OCI-LY1 (cell line): ENCODE measurements at regions not wholly inside any gene's neighbourhood (a gene's known extent, or its start where the extent isn't known, plus 50 kb on each side); places are given as distances from the start of the nearest gene placed in this dataset.

Experiments
- H2AFZ ChIP-seq: fragments of 200-600 bp; sonication (generic), shearing (Covaris generic); 2 replicates; pipeline ENCODE4 v1.6.0; 2014; ENCODE audit warnings: antibody characterized with exemption, mild to moderate bottlenecking, low read length
- H3F3A ChIP-seq: fragments of 200-600 bp; sonication (generic), shearing (Covaris generic); 2 replicates; pipeline ENCODE4 v1.6.0; 2014; ENCODE audit warnings: mild to moderate bottlenecking, antibody characterized with exemption, low read length, moderate library complexity; ENCODE audit not compliant: insufficient read depth
- H3K27ac ChIP-seq: fragments of 200-600 bp; sonication (generic); 2 replicates; pipeline ENCODE4 v1.5.1; 2014; ENCODE audit warnings: low read length, mixed run types, mild to moderate bottlenecking, low read depth; ENCODE audit not compliant: poor library complexity, severe bottlenecking
- H3K27me3 ChIP-seq: fragments of 200-600 bp; sonication (generic); 2 replicates; pipeline ENCODE4 v1.6.0; 2014; ENCODE audit warnings: antibody characterized with exemption, mild to moderate bottlenecking, low read length, moderate library complexity; ENCODE audit not compliant: insufficient read depth
- H3K36me3 ChIP-seq: fragments of 200-600 bp; sonication (generic); 2 replicates; pipeline ENCODE4 v1.6.1; 2014; ENCODE audit warnings: mild to moderate bottlenecking, antibody characterized with exemption, low read length, moderate library complexity, mixed read lengths; ENCODE audit not compliant: insufficient read depth
- H3K4me1 ChIP-seq: fragments of 200-600 bp; sonication (generic); 2 replicates; pipeline ENCODE4 v1.5.1; 2014; ENCODE audit warnings: mild to moderate bottlenecking, low read length, moderate library complexity; ENCODE audit not compliant: insufficient read depth, severe bottlenecking
- H3K4me2 ChIP-seq: fragments of 200-600 bp; sonication (generic), shearing (Covaris generic); 2 replicates; pipeline ENCODE4 v1.6.1; 2014; ENCODE audit warnings: low read length
- H3K4me3 ChIP-seq: fragments of 200-600 bp; sonication (generic); 2 replicates; pipeline ENCODE4 v1.5.1; 2014; ENCODE audit warnings: low read length, low read depth, mild to moderate bottlenecking, mixed read lengths; ENCODE audit not compliant: poor library complexity, severe bottlenecking
- H3K79me2 ChIP-seq: fragments of 200-600 bp; shearing (Covaris generic); 2 replicates; pipeline ENCODE4 v1.6.1; 2016; ENCODE audit warnings: mixed run types, low read length, mixed read lengths; ENCODE audit not compliant: insufficient read depth
- H3K9ac ChIP-seq: fragments of 200-600 bp; sonication (generic), shearing (Covaris generic); 2 replicates; pipeline ENCODE4 v1.6.1; 2014; ENCODE audit warnings: mild to moderate bottlenecking, low read length, mixed read lengths
- H3K9me2 ChIP-seq: fragments of 200-600 bp; sonication (generic), shearing (Covaris generic); 2 replicates; pipeline ENCODE4 v1.6.1; 2014; ENCODE audit warnings: low read depth, mild to moderate bottlenecking, low read length, mixed read lengths
- H3K9me3 ChIP-seq: fragments of 200-600 bp; shearing (Covaris generic); 2 replicates; pipeline ENCODE4 v1.6.1; 2014; ENCODE audit warnings: low read length, mixed read lengths
- H4K20me1 ChIP-seq: fragments of 200-600 bp; sonication (generic), shearing (Covaris generic); 2 replicates; pipeline ENCODE4 v1.6.0; 2016; ENCODE audit warnings: mild to moderate bottlenecking, low read length; ENCODE audit not compliant: insufficient read depth
- CTCF ChIP-seq: fragments of 200-600 bp; sonication (generic), shearing (Covaris generic); IDR thresholded peaks from 2 replicates; pipeline ENCODE4 v1.5.1; 2017; ENCODE audit warnings: mild to moderate bottlenecking, antibody characterized with exemption, low read length, moderate library complexity, mixed read lengths
- EZH2 ChIP-seq: fragments of 200-600 bp; sonication (generic), shearing (Covaris generic); IDR thresholded peaks from 2 replicates; pipeline ENCODE4 v1.8.0; 2017; ENCODE audit warnings: borderline replicate concordance, mixed run types, mild to moderate bottlenecking, antibody characterized with exemption, low read length, moderate library complexity, mixed read lengths

DNA sequence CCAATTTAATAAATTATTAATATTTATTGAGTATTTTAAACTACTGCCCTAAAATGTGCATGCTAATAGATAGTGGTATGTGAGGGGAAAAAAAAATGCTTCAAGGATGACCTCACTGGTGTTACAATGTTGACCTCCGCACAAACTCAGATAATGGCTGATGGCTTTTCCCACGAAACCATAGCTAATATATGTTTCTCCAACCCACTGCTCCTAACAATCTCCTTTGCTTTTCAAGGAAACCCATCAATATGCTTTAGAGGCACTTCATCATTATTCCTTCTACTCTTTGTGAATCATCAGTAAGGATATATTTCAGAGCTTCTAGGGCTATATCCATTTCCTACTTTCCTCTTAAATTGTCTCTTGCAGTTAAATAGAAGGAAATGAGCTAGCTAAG is 1752.0 kb upstream of the TENM3 start:
- H3K9ac ChIP-seq = no peak overlapping the region
- H3K36me3 ChIP-seq = no peaks in the 10 kb centered on the region
- no peaks in the 10 kb centered on the region for H3K4me1 ChIP-seq
- H3K9me2 ChIP-seq = no peaks in the 10 kb centered on the region
- no peak overlapping the region for H3K4me3 ChIP-seq
- H2AFZ ChIP-seq = no peak overlapping the region
- H3K9me3 ChIP-seq = no peaks in the 10 kb centered on the region
- H3K27ac ChIP-seq = no peak overlapping the region
- H3F3A ChIP-seq = no peaks in the 10 kb centered on the region; the same call in 1 of the 2 replicates
- no peak overlapping the region for H3K4me2 ChIP-seq
- no peaks in the 10 kb centered on the region for H4K20me1 ChIP-seq
- TF ChIP-seq CTCF (no peak), EZH2 (no peak)
- no peaks in the 10 kb centered on the region for H3K79me2 ChIP-seq
- no peaks in the 10 kb centered on the region for H3K27me3 ChIP-seq

GRCh38 chr4:180493299-180493698 is 1749.9 kb upstream of the TENM3 start:
- H3K9me2 ChIP-seq = no peaks in the 10 kb centered on the region
- no peak overlapping the region for H3K4me3 ChIP-seq
- H3F3A ChIP-seq = no peaks in the 10 kb centered on the region; the same call in 1 of the 2 replicates
- no peaks in the 10 kb centered on the region for H3K36me3 ChIP-seq
- TF ChIP-seq EZH2 (no peak), CTCF (no peak)
- no peaks in the 10 kb centered on the region for H4K20me1 ChIP-seq
- no peak overlapping the region for H3K9ac ChIP-seq
- no peak overlapping the region for H3K4me2 ChIP-seq
- H2AFZ ChIP-seq = no peak overlapping the region
- H3K79me2 ChIP-seq = no peaks in the 10 kb centered on the region
- H3K4me1 ChIP-seq = no peaks in the 10 kb centered on the region
- no peaks in the 10 kb centered on the region for H3K9me3 ChIP-seq
- no peak overlapping the region for H3K27ac ChIP-seq
- H3K27me3 ChIP-seq = no peaks in the 10 kb centered on the region

GRCh38 chr4:180500154-180500553 is 1743.0 kb upstream of the TENM3 start:
- Histone ChIP-seq H2AFZ (no peak overlapping the region), H3K4me3 (no peak overlapping the region), H3K9me3 (no peaks in the 10 kb centered on the region), H3K4me2 (no peak overlapping the region), H3K27me3 (no peaks in the 10 kb centered on the region), H3K4me1 (no peaks in the 10 kb centered on the region), H3K79me2 (no peaks in the 10 kb centered on the region), H4K20me1 (no peaks in the 10 kb centered on the region), H3F3A (no peaks in the 10 kb centered on the region), H3K36me3 (no peaks in the 10 kb centered on the region), H3K9me2 (no peaks in the 10 kb centered on the region), H3K27ac (no peak overlapping the region), H3K9ac (no peak overlapping the region)
- TF ChIP-seq EZH2 (no peak), CTCF (no peak)
